Calu3 (cell line): ENCODE measurements at regions not wholly inside any gene's neighbourhood (a gene's known extent, or its start where the extent isn't known, plus 50 kb on each side); places are given as distances from the start of the nearest gene placed in this dataset.

Source experiments
- BruUV-seq: library from RNA; stranded (reverse); fragments of 400-500 nt; replicated peaks from 2 replicates; lab custom pipeline; 2021; lab: Mats Ljungman, UMichigan
- CTCF ChIA-PET: fragments of 300-600 bp; sonication (Branson Sonifier 250); formaldehyde crosslinking; loops from one replicate; lab custom pipeline; 2022; ENCODE audit warnings: antibody characterized with exemption; lab: Charles Lee
- DNase-seq: peaks from one replicate; pipeline ENCODE4 v3.0.0; 2022
- H3K27ac Mint-ChIP-seq: one replicate; pipeline ENCODE4 v1.8.0; 2022; ENCODE audit warnings: mixed read lengths; ENCODE audit not compliant: unreplicated experiment
- H3K27me3 Mint-ChIP-seq: one replicate; pipeline ENCODE4 v1.8.0; 2022; ENCODE audit warnings: mixed read lengths; ENCODE audit not compliant: unreplicated experiment
- H3K36me3 Mint-ChIP-seq: one replicate; pipeline ENCODE4 v1.8.0; 2022; ENCODE audit warnings: mild to moderate bottlenecking, moderate library complexity, mixed read lengths; ENCODE audit not compliant: insufficient read depth, unreplicated experiment
- H3K4me1 Mint-ChIP-seq: one replicate; pipeline ENCODE4 v1.8.0; 2022; ENCODE audit warnings: mild to moderate bottlenecking, low read depth, mixed read lengths; ENCODE audit not compliant: unreplicated experiment
- H3K4me3 Mint-ChIP-seq: one replicate; pipeline ENCODE4 v1.8.0; 2022; ENCODE audit warnings: mild to moderate bottlenecking, low read depth, moderate library complexity, mixed read lengths; ENCODE audit not compliant: unreplicated experiment
- H3K9me3 Mint-ChIP-seq: one replicate; pipeline ENCODE4 v1.8.0; 2022; ENCODE audit warnings: low read depth, mixed read lengths; ENCODE audit not compliant: unreplicated experiment
- intact Hi-C: fragments of 100-400 bp; cut with micrococcal nuclease; formaldehyde crosslinking; loops from one replicate; pipeline ENCODE4 v1.10.0; 2022; ENCODE audit not compliant: unreplicated experiment
- TF ChIP-seq, protein P1 (sequence below): fragments of 200-600 bp; IDR thresholded peaks from one replicate; pipeline ENCODE4 v1.8.0; 2022; ENCODE audit warnings: antibody characterized with exemption; ENCODE audit not compliant: unreplicated experiment

DNA sequence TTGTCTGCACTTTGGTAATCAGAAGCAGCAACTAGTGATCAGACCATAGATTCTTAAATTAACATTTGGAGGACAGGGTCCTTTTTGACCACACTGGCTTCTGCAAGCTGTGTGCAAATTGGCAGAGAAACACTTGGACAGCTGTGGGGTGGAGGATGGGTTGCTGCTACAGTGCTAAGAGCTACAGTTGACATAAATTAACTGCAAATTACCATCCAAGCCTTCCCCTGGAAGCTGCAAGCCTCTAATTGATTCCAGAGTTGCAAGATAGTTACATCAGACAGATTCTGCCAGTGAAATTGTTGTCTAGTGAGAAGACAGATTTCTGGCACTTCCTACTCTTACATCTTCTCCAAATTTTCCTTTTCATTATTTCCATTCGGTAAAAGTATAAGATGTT lies 517.7 kb downstream of the DIRAS2 start:
- TF ChIP-seq, protein P1, sequence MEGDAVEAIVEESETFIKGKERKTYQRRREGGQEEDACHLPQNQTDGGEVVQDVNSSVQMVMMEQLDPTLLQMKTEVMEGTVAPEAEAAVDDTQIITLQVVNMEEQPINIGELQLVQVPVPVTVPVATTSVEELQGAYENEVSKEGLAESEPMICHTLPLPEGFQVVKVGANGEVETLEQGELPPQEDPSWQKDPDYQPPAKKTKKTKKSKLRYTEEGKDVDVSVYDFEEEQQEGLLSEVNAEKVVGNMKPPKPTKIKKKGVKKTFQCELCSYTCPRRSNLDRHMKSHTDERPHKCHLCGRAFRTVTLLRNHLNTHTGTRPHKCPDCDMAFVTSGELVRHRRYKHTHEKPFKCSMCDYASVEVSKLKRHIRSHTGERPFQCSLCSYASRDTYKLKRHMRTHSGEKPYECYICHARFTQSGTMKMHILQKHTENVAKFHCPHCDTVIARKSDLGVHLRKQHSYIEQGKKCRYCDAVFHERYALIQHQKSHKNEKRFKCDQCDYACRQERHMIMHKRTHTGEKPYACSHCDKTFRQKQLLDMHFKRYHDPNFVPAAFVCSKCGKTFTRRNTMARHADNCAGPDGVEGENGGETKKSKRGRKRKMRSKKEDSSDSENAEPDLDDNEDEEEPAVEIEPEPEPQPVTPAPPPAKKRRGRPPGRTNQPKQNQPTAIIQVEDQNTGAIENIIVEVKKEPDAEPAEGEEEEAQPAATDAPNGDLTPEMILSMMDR: no peak
- no peak for DNase-seq
- Mint-ChIP-seq H3K4me3 (no peak overlapping the region), H3K27ac (no peak overlapping the region), H3K27me3 (peaks cover 10% of the 10 kb centered on the region), H3K36me3 (no peaks in the 10 kb centered on the region), H3K9me3 (no peaks in the 10 kb centered on the region), H3K4me1 (no peaks in the 10 kb centered on the region)
- intact Hi-C loops: no loop called here
- CTCF ChIA-PET: no interaction called here
- no TSS peak for BruUV-seq

DNA sequence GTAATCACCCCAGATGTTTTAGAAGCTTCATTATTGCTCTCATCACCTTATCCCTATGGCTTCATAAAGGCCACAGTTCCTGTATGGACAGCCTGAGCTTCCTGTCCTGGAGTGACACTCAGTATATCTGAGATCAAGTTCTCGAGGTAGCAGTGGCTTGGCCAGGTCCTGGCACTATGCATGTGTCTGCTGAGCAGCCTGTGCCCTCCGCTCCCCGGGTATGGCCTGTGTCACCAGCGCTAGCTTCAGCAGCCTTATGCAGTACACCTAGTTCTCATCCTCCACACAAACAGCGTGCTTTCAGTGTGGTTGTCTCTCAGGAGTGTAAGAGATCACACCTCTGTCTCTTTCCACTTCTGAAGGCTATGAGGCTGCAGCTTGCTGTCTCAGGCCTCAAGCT lies 514.7 kb downstream of the DIRAS2 start:
- Mint-ChIP-seq H3K9me3 (no peaks in the 10 kb centered on the region), H3K36me3 (no peaks in the 10 kb centered on the region), H3K4me1 (no peaks in the 10 kb centered on the region), H3K27me3 (peaks cover 17% of the 10 kb centered on the region), H3K4me3 (no peak overlapping the region), H3K27ac (no peak overlapping the region)
- BruUV-seq: no TSS peak
- CTCF ChIA-PET: no interaction called here
- TF ChIP-seq, protein P1: no peak
- intact Hi-C loops: no loop called here
- no peak for DNase-seq

DNA sequence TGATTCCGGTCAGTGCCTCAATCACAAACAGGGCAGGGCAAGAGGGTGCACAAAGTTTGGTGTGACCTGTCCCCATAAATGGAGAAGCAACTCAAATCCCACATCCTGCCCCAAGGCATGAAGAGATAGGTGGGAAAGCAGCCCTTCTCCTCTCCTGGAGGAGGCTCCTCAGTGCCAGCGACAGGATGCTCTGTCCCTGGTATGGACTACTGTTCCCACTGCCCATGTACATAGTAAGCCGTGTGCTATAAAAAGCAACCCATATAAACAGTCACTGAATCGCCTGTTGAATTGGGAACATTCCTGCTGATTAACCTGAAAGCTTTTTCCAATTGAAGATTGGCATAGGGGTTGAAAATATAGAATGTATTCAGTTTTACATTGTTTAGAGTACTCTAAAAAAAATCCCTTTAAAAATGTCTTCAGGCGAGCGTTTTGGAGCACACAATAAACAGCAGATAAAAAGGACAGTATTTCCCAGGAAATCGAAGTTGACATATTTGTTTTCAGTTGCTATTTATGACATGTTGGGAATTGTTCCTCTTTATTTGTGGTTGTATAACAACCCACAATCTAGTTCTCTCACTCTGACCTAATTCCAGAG lies 513.9 kb downstream of the DIRAS2 start:
- no peak for DNase-seq
- Mint-ChIP-seq H3K27me3 (peaks cover 17% of the 10 kb centered on the region), H3K4me1 (no peaks in the 10 kb centered on the region), H3K27ac (no peak overlapping the region), H3K9me3 (no peaks in the 10 kb centered on the region), H3K36me3 (no peaks in the 10 kb centered on the region), H3K4me3 (no peak overlapping the region)
- CTCF ChIA-PET: no interaction called here
- TF ChIP-seq, protein P1: no peak
- intact Hi-C loops: no loop called here
- no TSS peak for BruUV-seq

DNA sequence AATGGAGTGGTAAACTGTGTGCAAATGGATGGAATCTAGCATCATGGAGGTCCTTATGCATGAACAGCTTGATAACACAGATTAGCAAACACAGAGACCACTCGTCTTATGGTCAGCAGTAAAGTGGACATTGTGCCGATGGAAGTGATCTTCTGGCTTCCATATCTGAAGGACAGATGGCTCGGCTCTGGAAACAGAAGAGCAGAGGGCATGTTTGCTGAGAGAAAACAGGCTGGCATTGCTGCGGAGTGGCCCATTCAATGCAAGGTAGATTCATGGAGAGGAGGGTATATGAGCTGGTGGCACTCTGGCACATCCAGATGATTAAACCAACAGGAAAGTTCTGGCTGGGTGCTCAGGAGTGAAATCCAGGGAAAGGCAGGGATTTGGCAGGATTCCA lies 513.2 kb downstream of the DIRAS2 start:
- CTCF ChIA-PET: no interaction called here

More for the DNA sequence above, 513.2 kb downstream of the DIRAS2 start:
- no peak for DNase-seq
- Mint-ChIP-seq H3K9me3 (no peaks in the 10 kb centered on the region), H3K4me1 (no peaks in the 10 kb centered on the region), H3K27me3 (peaks cover 17% of the 10 kb centered on the region), H3K27ac (no peak overlapping the region), H3K36me3 (no peaks in the 10 kb centered on the region), H3K4me3 (no peak overlapping the region)
- no TSS peak for BruUV-seq
- TF ChIP-seq, protein P1: no peak
- intact Hi-C loops: no loop called here
